ENCODE measurements at regions not wholly inside any gene's neighbourhood (a gene's known extent, or its start where the extent isn't known, plus 50 kb on each side); places are given as distances from the start of the nearest gene placed in this dataset.

DNA sequence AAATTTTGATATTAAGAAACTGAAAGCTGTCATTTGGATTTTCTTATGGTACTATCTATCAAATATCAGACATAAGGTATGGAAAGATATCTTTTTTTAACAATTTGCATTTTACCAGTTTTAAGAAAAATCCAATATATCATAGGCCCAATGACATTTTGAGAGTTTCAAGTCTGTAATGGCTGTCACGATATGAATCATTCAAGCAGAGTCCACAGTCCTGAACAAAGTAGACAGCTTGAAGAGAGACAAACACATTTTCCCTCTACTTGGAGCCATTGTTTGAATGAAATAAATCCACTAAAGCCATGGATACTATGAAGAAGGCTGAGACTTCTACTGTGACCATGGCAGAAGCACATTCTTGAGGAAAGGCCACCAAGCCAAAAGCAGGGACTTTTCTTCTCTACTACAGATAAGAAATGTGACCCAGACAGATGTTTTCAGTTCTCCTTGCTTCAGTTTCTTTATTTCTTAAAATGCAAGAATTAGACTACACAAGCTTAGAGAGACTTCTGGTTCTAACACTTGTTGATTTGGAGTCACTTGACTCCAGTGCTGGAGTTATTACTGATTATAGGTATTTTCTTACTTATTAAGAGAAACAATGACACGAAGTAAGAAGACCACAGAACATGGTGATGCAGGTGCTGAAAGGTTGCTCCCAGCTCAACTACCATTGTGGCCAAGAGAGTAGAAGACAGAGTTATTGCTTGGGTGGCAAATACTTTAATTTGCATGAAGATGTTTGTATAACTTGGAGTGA is 429.1 kb downstream of the KIF20B start:
- no peak for DNase-seq

- DNase-seq: no peak
Measured at GRCh38 chr10:90133606-90134005, 432.2 kb downstream of the KIF20B start.

GRCh38 chr10:90136731-90137316 is 435.4 kb downstream of the KIF20B start:
- DNase-seq: no peak

- no peak for DNase-seq
Measured at GRCh38 chr10:90138844-90139243, 437.5 kb downstream of the KIF20B start.

- DNase-seq: no peak
Measured at GRCh38 chr10:90141791-90142190, 440.4 kb downstream of the KIF20B start.

DNA sequence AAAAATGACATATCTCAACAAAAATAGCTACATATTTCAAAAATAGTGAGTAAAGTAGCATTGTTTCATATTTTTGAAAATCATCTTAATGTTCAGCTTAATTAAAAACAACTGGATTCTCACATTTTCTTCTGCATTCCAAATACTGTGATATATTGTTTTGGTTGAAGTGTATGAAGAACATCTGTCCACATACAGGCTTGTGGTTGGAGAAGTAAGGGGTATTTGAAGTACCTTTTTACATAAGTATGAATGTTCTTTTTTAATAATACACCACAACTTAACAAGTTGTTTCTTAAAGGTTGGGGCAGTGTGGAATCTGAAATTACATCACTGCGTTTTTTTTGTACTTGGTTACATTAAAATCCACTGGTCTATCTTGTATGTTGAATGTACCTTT is 442.5 kb downstream of the KIF20B start:
- DNase-seq: no peak

- DNase-seq: no peak
Measured at GRCh38 chr10:90148116-90148855, 446.9 kb downstream of the KIF20B start.

DNA sequence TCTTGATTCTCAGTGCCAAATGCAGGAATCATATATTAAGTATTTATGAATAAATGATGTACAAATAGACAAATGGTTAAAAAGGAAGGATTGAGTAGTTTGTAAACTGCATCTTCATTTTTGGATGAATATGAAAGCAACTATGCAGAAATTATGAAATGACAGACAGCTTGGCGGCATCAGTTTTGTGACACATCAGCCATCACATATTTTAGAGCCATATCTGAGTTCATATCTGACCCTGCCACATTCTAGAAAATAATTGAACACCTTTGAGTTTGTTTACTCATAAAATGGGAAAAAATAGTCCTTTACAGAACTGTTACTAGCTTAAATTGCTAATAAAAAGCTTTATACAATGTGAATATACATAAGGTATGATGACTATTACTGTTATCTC is 448.2 kb downstream of the KIF20B start:
- DNase-seq: no peak

- no peak for DNase-seq
Measured at GRCh38 chr10:90162271-90162853, 461.0 kb downstream of the KIF20B start.

- DNase-seq: no peak
Measured at GRCh38 chr10:90167174-90168064, 466.0 kb downstream of the KIF20B start.

DNA sequence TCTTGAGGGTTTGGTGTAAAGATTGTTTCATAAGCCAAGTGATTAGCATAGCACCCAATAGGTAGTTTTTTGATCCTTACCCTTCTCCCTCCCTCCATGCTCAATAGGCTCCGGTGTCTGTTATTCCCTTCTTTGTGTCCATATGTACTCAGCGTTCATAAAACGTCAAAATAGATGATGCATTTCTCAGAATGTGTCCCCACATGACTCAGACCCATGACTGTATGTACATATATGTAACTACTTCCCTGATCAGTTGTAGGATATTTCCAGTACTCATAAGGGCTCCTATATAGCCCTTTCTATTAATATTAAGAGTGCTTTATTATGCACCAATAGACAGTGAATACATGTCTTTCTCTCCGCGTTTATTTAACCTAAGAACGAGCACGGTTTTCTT is 466.9 kb downstream of the KIF20B start:
- DNase-seq: no peak

DNA sequence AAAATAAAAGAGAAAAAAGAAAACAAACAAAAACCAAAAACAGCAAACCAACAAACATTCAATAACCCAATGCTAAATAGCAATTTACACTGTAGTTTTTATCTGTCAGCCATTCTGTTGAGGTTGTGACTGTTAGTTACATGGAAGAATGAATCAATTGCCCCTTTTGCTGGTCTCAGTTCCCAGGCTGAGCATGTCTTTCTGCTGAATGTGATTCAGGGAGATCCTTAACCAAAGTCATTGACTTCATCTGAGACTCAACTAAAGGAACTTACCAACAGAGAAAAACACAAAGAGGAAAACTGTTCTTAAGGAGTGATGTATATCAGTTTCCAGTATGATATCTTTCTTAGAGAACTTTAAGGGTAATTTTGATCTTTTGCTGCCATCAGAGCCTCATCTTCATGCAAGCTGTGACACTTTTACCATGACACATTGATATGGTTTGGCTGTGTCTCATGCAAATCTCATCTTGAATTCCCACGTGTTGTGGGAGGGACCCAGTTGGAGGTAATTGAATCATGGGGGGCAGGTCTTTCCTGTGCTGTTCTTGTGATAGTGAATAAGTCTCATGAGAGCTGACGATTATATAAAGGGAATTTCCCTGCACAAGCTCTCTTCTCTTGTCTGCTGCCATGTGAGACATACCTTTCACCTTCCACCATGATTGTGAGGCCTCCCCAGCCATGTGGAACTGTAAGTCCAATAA is 469.8 kb downstream of the KIF20B start:
- DNase-seq: no peak

GRCh38 chr10:90174531-90174930 is 473.1 kb downstream of the KIF20B start:
- DNase-seq: no peak

GRCh38 chr10:90175161-90175681 is 473.8 kb downstream of the KIF20B start:
- DNase-seq: no peak

DNA sequence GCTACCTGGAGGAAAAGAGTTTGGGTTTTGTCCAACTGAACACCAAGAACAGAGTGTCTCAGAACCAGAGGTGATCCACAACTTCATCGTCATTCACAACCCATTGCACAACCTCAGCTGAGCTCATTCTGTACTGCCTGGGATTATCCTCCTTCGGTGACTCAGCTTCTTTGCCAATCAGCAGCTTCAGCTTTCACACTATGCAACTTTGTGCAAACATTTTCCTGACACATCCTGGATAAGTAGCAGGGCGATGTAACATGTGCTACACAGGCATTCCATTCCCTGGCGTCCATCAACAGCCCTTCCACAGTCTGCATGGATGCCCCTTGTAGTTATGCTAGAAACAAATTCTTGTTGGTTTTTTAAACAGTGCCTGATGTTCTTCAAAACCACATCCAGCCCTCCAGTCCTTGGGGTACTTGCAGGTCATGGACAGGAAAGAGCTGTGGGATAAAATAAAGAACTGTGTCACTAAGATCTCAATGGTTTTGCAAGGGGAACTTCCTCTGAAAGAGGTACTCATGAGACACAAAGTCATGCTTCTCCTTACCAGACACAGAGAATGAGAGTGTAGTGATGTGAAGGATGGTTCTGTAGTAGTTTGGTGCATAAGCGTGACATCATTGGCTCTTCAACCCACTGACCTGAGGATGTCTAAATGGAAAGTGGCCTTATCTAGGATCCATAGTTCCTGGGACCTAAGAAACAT is 478.5 kb downstream of the KIF20B start:
- no peak for DNase-seq

- DNase-seq: no peak
Measured at GRCh38 chr10:90180886-90181691, 479.7 kb downstream of the KIF20B start.

DNA sequence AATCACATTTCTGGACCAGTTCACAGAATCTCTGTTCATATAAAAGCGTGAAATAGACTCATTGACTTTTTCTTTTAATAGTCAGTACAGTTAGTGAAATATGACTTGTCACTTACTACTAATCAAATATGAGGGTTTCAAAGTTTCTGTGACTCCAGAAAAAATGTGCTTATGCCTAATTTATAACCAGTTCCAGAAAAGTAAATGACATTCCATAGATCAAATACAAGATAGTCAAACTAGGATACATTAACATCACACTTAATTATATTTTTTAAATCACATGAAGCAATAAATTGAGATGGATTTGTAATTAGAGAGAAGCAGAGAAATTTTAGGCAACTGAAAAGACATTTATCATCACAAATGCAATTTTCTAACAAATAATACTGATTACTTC is 491.4 kb downstream of the KIF20B start:
- no peak for DNase-seq

DNA sequence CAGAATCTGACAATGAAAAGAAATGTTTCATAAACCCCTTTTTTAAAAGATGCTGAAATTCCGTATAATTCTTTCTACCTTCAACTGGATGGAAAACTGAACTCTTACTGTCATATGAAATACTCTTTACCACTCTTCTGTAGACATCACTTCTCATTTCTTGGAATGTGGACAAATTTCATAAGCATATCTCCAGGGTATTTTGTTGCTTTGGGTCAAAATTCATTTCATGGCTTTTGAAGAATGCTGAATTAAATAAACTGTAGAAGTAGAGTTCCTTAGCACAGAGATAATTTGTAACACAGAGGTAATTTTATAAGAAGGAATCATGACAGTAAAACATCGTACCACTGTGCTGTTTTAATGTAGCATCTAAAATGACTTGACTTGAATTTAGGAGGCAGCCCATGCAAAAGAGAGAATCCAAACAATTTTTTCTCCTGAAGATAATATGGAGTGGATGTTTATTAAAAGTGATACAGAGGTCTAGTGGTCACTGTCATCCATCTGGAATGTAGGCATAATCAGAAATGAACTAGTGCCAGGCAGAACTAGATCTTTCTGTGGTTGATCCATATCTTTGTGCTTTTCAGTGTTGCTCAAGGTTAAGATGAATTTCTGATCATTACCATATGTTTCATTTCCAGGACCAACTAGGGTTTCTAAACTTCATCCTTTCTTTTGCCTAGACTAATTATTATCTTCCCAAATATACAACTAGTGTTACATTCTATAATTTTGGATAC is 492.0 kb downstream of the KIF20B start:
- no peak for DNase-seq

GRCh38 chr10:90195288-90195840 is 494.0 kb downstream of the KIF20B start:
- DNase-seq: no peak
